GM21723 (cell line): ENCODE measurements at regions not wholly inside any gene's neighbourhood (a gene's known extent, or its start where the extent isn't known, plus 50 kb on each side); places are given as distances from the start of the nearest gene placed in this dataset.
"Not testable (repeated sequence)": the region's sequence is repeated elsewhere in the genome, so short reads cannot be mapped to it uniquely, and the experiment has no call there.

Experiments used
- ATAC-seq: cut with Tn5 transposase; IDR thresholded peaks from one replicate; pipeline ENCODE4 v1.9.1; 2021; ENCODE audit warnings: mild to moderate bottlenecking, moderate library complexity; ENCODE audit not compliant: unreplicated experiment

DNA sequence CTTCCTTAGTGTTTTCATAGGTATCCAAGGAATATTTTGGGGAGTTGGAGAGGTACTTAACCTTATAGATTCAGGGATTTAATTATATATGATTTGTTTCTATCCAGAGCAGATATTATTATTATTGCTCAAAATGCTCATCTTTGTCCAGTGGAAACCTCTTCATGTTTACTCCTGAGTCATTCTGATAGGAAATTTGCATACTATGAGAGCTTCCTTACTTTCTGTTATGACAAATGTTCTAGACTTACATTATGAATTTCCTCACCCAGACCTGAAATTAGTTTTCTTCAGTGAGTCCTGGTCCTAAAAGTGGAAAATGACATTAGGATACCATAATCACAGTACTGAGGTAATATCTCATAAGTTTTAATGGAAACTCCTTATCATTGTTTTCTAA, 57.5 kb upstream of the PLPPR5 start:
- peak; percentile 59 for ATAC-seq

DNA sequence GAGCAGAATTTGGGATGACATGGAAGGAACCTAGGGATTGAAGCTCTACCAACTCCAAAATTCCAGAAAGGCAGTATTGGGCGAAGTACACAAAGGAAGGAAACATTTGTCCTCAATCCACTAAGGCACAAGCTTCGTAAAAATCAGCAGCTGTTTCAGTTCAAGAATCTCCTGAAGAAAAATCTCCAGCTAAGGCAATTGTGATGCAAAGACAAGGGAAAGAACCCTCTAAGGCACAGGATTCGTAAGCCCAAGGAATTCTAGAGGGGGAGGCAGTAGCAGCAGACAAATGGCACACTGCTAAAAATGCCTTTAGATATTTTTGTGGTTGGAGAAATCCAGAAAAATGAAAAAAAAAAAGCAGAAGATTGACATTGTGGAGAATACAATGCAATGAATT, 64.5 kb upstream of the PLPPR5 start:
- ATAC-seq, result no peak

DNA sequence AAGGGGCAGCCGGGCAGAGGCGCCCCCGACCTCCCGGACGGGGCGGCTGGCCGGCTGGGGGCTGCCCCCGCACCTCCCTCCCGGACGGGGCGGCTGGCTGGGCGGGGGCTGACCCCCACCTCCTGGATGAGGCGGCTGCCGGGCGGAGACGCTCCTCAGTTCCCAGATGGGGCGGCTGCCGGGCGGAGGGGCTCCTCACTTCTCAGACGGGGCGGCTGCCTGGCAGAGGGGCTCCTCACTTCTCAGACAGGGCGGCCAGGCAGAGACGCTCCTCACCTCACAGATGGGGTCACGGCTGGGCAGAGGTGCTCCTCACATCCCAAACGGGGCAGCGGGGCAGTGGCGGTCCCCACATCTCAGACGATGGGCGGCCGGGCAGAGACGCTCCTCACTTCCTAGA, 73.9 kb upstream of the PLPPR5 start:
- not testable (repeated sequence) for ATAC-seq

DNA sequence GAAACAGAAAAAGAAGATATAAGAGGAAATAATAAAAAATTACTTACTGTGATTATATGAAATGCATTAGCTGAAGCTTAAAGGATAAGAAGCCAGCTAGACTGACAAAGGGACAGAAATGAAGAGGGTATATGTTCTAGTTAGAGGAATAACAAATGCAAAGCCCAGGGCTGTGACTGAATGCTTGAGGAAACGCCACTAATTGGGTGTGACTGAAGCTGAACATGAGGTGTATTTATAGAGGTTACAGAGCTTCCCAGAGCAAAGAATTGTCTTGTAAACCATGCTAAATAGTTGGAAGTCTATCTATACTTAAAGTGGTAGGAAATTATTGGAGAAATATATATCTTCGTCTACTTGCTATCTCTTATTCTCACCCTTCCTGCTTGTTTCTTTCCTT, 77.7 kb upstream of the PLPPR5 start:
- no peak for ATAC-seq

DNA sequence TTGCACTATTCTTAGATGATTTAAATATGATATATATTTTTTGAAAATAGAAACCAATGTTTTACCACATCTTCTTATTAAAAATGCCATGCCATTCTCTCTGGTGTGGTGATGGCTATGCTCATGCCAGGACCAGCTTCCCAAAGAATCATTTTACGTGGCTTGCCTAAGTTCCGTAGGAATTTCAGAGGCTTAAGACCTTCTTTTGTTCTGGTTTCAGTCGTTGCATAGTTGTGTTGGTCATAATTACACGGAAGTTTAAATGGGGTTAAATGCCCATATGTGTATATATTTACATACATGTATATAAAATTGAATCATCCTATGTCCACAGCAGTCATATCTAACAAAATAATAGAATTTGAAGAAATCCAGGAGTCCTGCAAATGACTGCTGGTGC, 78.7 kb upstream of the PLPPR5 start:
- no peak for ATAC-seq

DNA sequence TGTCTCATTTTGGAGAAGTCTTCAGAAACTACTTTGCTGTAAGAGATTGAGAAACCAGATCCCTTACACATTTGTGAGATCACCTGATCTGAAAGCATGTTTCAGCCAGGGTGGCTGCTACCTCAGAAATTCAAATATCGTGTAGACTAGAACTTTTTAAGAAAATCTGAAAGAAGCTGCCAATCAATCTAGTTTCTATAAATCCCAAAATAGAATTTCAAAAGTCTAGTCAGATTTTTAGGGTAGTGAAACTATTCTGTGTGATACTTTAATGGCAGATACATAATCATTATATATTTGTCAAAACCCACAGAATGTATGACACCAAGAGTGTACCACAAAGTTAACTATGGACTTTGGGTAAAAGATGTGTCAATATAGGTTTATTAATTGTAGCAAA, 79.9 kb upstream of the PLPPR5 start:
- peak; percentile 68 for ATAC-seq

DNA sequence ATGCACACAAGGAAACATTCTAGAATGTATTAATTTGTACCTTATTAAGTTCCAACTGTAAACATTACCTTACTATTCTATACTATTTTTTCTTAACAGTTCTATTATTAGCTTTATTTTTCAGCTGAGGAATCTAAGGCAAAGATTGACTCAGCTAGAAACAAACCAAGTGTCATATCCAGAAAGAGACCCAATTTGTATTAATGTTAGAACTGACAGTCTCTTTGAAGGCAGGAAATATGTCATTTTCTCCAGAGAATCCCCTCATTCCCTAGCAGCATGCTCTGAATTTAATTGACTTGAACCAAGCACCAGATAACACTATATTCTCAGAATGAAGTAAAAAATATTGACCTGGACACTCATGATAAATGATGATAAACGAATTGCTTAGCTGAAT, 81.4 kb upstream of the PLPPR5 start:
- ATAC-seq, result no peak

DNA sequence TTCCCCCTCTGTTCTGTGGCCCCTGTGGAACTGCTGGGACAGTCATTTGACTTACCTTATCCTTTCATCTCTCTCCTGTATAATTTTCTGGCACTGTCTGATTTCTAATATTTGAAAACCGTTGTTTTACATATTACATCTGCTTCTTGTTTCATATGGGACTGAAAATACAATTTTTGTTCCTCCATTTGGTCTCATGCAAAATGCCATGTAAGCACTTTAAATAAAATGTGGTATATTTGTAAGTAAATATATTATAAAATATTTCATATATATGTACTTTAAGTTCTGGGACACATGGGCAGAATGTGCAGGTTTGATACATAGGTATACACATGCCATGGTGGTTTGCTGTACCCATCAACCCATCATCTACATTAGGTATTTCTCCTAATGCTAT, 93.9 kb upstream of the PLPPR5 start:
- ATAC-seq, result no peak

DNA sequence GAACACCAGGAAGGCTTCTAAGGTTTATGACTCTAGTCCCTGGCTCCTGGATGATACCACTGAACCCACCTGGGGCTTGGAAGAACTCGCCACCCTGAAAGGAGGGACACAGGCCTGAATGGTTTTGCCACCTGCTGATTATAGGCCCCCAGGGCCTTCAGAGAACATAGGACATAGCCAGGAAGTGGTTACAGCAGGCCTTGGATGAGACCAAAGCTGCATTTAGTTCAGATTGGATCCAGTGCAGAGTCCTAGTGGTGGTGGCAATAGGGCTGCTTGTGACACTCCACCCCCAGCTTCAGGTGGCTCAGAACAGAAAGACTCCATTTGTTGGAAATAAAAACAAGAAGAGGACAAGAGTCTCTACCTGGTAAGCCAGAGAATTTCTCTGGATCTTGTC, 101.6 kb upstream of the PLPPR5 start:
- no peak for ATAC-seq

DNA sequence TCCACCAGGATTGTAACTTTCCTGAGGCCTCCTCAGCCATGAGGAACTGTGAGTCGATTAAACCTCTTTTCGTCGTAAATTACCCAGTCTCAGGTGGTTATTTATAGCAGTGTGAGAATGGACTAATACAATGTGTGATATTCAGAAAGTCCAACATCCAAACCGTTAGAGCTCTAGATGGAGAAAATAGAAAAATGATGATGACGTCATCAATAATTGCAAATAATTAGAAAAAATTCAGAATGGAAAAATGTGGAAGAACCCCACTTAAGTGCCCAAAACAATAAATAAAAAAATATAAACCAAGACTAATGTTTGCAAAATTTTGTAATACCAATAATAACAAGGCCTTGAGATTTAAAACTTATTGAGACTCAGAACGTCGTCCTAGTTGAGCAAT, 103.0 kb upstream of the PLPPR5 start:
- ATAC-seq, result no peak

DNA sequence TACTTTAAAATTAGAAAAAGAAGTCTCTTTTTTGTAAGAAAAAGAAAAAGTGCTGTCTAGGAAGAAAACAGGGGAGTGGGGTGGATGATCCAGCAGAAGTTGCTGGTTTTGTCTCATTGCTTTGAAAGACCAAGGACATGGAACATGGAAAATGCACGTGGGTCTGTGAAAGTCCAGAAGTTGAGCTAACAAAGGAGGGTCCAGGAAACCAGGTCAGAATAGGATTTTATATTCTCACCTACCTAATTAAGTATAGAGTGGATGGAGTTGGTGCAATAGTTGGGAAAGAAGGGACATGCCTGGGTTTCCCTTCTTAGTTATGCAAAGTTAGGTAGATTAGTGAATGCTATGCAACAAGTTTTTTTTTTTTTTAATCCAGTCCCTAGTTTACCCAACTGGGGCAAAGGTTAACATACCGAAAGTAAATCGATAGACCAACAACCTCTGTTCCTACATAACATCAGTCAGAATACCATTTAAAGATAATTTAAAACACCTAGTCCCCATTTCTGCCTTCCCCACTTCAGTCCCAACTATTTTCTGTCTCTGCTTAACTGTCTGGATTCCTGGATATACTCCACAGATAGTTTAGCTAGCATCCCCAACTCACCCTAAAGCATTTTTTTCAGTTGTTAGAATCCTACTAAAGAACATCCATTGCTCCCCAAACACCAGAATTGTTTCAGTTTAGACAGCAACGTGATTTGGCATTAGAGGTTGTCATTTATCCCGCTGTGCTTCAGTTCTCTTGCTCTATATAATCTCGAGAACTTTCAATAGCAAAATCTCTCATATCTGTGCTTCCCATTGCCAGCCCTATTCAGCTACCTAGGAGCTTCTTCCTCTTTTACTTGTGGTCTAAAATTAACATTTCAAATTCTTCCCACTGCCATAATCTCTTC, 105.7 kb upstream of the PLPPR5 start:
- no peak for ATAC-seq

DNA sequence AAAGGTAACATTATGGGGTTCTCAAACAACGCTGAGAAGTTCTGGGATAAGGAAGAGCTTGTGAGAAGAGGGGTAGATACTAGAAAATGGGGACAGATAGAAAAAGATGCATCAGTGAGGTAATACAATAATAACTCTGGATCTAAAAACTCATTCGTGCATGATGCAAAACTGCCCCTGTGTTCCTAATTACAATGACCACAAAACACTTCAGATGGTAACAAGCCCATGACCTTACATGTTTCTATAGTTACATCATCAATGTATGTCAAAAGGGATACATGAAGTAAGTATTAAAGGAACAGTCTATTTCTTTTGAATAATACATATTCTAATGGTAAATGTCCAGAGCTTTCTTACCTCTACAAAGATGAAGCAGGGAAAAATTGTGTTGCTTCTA, 110.6 kb upstream of the PLPPR5 start:
- no peak for ATAC-seq

DNA sequence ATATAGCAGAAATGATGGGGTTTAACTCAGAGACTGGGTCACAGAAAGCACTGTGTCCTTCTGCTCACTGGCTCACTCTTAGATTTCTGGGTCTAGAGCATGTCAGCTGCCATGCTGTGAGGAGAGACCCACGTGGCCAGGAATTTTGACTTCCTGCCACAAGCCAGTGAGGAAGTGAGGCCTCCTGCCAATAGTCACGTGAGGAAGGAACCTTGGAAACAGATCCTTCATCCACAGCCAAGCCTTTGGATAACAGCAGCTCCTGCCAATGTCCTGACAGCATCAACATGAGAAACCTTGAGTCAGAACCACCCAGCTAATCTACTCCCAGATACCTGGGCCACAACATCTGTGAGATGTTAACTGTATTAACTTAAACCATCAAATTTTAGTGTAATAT, 114.5 kb upstream of the PLPPR5 start:
- no peak for ATAC-seq

DNA sequence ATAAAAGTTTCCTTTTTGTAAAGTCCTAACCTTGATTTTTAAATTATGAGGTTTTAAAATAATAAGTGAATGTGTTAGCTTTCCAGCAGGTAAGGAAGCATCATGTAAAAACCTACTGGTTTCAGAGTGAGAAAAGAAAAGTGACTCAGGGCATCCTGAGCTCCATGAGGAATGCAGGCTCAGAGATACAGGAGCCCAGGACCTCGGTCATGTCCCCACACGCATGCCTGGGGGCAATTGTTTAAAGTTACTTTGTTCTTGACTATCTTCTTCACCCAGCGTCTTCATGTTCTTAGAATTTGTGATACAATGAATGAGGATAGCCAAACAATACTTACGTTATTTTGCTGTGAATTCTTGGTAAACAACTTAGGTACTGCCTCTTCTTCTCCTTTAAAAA, 117.4 kb upstream of the PLPPR5 start:
- ATAC-seq, result no peak

DNA sequence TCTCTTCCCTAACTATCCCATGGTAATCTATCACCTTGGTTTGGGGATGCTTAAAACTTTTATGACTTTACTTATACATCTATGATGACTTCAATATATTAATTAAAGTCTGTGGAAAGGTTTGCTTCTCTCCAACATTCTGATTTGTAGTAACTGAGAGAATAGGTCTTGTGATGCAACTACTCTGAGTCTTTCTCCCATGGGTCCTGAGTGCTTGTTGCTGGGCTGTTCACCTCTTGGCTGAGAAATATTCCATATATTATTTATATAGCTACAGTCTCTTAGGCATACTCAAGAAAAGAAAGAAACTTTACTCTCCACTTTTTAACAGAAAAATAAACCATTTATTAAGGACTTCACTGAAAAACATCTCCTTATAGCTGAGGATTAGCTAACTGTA, 119.3 kb upstream of the PLPPR5 start:
- ATAC-seq, result no peak

DNA sequence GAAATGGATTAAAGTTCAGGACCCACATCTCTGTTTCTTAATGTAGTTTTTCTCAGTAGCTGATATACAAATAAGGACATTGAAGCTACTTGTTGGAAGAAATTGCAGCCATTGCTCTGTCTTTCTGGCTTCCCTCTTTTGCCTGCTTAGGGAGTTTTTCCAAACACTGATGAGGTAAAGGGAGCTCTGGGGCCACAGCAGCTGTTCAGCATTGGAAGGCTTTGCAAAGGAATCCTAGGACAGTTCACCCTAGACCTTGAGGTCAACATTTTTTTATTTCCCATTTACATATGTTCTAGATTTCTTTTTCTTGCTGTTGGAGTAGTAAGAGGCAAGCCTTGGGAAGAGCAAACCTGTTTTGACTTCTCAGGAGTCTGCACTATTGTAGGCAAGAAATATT, 126.9 kb upstream of the PLPPR5 start:
- ATAC-seq, result no peak

DNA sequence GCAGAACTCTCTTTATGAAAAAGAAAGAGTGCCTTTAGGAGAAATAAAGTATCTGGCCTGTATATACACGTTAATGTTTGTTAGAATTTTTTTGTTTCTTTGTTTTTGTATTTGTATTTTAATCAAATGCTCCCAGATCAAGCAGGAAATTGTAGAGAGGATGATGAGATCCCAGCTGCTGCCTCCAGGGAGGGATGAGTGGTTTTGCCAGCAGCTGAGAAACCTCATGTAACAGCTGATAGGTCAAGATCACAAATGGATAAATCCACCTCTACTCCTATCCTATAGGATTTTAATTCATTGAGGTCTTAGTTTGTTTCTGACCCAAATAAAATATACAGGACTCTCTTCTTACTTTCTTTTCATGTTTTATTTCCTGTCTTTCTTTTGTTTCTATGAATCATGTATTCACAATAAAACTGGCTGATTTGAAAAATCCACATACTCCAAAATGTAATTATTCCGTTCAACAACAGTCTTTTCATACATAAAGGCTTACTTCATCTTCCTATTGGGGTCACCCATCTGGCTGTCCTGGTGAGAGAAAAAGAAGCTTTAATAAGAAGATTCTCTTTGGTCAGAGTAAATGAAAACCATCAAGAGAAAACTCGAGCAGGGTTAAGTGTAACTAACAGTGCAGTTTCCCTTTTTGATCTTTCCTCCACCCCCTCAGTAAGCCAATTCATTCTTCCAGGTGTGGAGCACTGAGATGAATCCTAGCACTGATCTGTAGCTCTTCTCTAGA, 129.3 kb upstream of the PLPPR5 start:
- no peak for ATAC-seq

DNA sequence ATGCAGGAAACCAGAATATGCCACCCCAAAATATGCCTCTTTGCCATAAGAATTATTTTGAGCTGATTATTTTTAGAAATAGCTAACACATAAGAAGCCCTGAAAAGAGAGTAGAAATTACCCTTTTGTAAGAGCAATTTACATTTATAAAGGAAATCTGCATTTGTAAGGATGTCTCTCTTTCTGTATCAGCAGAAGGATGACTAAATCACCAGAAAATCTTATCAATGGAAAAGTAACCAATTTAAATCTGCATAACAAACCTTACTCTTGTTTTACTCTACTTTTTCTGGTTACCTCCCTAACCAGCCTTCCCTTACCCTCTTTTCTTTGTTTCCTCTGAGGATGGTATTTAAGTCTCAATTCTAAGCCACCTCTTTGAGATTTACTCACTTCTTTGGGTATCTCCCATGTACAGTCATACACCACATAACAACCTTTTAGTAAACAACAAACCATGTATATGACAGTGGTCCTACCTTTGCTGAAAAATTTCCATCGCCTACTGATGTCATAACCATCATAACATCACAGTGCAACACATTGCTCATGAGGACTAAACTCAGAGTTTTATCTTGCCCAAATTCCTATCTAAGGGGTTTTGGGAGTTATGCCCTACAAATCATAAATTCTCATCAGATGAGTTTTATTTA, 126.6 kb upstream of the PLPPR4 start:
- ATAC-seq, result no peak

DNA sequence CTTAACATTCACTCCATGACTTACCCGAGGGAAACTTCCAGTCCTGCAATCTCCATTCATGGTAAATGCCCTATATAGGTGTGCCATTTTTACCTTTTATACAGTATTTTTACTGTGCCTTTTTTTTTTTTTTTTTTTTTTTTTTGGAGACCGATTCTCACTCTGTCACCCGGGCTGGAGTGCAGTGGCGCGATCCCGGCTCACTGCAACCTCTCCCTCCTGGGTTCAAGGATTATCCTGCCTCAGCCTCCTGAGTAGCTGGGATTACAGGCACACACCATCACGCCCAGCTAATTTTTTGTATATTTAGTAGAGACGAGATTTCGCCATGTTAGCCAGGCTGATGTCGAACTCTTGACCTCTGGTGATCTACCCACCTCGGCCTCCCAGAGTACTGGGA, 124.4 kb upstream of the PLPPR4 start:
- ATAC-seq, result no peak

DNA sequence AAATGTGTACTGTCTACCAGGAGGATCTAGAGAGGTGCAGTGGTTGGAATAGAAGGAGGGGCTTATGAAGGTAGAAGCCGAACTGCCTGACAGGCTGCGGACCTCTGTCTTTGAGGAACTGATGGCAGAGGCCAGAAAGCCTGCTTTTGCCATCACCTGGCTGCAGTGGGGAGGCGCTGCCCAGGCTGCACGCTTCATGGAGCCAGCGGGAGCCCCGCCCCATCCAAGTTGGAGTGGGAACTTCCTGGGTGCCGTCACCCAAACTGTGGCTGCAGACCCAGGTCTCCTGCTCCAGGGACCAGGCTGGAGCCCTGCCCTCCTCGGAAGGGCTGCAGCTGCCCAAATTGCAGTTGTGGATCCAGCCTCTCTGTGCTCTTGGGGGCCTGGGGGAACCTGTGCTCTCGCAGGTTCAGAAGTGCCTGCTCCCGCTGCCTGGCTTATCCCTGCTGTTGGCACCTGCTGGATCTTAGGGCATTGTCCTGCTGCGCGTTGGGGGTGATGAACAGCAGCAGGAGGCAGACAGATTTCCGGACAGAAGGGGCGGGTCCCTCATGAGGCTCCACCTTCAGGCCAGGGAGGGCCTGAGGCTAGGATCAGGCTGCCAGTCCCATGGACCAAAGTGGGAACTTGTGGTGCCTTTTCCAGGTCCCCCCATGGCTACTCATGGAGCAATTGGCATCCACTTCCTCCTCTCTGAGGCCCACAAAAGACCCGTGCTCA, 118.0 kb upstream of the PLPPR4 start:
- no peak for ATAC-seq

DNA sequence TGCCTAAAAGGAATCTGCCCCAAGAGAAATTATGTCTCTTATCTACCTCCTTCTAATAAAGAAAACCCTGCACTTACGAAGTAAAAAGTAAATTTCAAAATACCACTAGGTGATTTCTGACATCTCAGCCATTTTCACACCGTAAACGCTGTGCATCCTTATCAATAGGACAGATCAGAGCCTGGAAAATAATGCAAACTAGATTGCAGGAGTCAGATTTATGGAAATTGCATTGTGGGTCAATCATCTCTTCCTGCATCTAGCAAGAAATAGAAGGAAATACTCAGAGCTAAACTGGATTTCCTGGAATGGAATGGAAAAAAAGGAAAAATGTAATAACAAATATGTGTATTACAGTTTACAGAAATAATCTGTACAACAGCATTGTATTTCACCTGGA, 114.3 kb upstream of the PLPPR4 start:
- ATAC-seq, result no peak
